AG09319 (cell line): ENCODE measurements at regions not wholly inside any gene's neighbourhood (a gene's known extent, or its start where the extent isn't known, plus 50 kb on each side); places are given as distances from the start of the nearest gene placed in this dataset.

ENCODE experiments used
- DNase-seq: peaks from one replicate; pipeline ENCODE4 v3.0.0-alpha.2; 2010; ENCODE audit warnings: low read depth; ENCODE audit errors: extremely low read depth
- TF ChIP-seq, protein P1 (sequence below): IDR thresholded peaks from 2 replicates; pipeline ENCODE4 v1.5.1; 2011; ENCODE audit warnings: low read depth, mild to moderate bottlenecking, inconsistent platforms, low read length, moderate library complexity

DNA sequence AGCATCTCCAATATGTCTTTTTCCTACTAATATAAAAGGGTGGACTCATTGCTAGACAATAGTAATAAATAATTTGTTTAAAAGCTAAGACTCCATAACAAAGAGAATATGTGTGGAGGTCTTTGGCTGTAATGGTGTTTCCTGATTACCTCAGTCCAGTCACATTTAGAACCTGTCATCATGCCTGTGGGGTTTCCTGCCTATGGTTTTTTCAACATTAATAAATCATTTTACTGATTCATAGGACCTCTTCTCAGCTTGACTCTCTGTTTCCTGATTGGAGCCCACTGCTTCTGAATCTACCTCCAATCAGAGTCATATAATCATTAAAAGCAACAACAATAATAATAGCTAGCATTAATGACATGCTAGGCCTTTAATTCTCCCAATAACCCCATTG, 52.4 kb upstream of the GNAI1 start:
- DNase-seq: no peak

DNA sequence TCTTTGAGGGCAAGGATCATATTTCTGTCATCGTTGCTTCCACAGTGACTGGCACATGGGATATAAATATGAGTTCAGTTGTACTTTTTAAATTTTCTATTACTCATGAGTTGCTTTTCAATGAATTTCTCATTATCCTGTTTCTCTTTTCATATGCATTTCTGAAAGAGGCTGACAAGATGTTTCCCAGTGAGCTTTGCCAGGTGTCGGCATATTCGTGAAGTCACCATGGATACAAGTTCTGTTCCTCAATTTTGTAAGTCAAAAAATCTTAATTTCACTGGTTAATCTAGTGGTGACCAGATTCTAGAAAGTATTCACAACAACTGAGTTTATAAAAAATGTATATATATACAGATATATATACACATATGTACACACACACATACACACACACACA, 55.7 kb upstream of the GNAI1 start:
- TF ChIP-seq, protein P1, sequence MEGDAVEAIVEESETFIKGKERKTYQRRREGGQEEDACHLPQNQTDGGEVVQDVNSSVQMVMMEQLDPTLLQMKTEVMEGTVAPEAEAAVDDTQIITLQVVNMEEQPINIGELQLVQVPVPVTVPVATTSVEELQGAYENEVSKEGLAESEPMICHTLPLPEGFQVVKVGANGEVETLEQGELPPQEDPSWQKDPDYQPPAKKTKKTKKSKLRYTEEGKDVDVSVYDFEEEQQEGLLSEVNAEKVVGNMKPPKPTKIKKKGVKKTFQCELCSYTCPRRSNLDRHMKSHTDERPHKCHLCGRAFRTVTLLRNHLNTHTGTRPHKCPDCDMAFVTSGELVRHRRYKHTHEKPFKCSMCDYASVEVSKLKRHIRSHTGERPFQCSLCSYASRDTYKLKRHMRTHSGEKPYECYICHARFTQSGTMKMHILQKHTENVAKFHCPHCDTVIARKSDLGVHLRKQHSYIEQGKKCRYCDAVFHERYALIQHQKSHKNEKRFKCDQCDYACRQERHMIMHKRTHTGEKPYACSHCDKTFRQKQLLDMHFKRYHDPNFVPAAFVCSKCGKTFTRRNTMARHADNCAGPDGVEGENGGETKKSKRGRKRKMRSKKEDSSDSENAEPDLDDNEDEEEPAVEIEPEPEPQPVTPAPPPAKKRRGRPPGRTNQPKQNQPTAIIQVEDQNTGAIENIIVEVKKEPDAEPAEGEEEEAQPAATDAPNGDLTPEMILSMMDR: no peak

More for the DNA sequence above, 52.4 kb upstream of the GNAI1 start:
- TF ChIP-seq, protein P1: no peak

DNA sequence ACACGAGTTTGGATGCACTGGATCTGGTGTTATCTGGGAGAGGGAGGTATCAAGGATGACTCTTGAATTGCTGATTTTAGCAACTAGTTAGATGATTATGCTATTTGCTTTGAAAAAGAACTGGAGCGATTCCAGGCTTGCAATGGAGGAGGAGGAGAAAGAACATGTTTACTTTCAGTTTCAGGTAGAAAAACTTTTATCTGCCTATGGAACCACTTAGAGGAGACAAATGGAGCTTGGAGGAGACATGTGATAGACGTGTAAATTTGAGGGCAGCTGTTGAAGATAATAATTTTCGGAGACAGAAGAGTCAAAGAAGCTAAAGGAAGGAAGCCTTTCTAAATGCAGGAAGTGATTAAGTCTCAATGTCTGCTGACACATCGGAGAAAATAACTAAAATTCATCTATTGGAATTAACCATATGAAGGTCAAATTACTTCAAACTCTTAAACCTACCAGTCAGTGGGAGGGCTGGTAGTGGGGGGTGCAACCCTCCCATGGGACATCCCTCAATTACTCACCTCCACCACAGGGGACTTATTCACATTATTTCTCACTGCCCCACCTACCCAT, 56.4 kb upstream of the GNAI1 start:
- TF ChIP-seq, protein P1: no peak
- no peak for DNase-seq

More for the DNA sequence above, 55.7 kb upstream of the GNAI1 start:
- DNase-seq: no peak

DNA sequence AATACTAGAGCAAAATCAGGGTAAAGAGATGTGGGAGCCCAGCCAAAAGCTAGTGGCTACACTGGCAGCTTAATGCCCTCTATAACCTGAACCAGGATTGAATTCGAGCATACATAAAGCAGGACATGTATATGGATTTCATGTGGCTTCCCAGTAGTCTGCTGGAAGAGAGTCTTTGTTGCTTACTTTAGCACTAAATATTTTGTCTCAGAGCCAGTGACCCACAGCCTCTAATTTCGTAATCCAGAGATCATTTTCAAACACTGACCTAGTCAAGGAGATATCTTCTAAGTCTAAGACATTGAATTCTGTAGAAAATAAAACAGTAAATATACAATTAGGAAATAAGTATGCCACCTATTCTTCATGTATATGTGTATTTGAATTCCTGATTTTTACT, 64.2 kb upstream of the GNAI1 start:
- no peak for DNase-seq
- TF ChIP-seq, protein P1: no peak

DNA sequence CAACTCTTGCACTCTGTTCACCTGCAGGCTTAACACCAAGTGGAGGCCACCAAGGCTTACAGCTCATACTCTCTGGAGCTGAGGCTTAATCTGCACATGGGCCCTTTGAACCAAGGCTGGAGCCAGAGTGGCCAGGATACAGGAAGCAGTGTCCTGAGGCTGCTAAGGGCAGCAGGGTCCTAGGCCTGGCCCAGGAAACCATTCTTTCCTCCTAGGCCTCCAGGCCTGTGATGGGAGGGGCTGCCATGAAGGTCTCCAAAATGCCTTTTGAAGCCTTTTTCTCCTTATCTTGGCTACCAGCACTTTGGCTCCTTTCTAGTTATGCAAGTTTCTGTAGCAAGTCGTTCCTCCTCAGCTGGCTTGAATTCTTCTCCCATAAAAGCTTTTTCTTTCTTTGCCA, 68.0 kb upstream of the GNAI1 start:
- no peak for DNase-seq

DNA sequence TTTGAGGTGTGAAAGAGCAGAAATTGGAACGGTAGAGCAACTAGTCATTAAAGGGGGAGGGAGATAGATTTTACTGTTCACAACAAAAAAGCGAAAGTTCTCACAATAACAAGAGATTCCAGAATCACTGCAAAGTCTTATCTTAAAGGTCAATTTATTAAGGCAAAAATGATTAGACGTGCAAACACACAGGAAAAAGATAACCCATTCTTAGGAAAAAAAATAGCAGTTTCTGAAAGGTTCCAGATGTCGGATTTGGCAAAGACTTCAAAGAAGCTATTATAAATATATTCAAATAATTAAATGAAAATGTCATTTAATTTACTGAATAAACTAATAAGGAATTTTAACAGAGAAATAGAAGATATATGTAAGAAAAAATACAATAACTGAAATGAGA, 70.8 kb upstream of the GNAI1 start:
- TF ChIP-seq, protein P1: no peak
- DNase-seq: no peak

More for the DNA sequence above, 68.0 kb upstream of the GNAI1 start:
- TF ChIP-seq, protein P1: no peak

GRCh38 chr7:80060218-80060806, 74.3 kb upstream of the GNAI1 start:
- TF ChIP-seq, protein P1: peak; percentile 45
- DNase-seq: peak; percentile 40
